Ovary (tissue), 7 donors: ENCODE measurements at regions not wholly inside any gene's neighbourhood (a gene's known extent, or its start where the extent isn't known, plus 50 kb on each side); places are given as distances from the start of the nearest gene placed in this dataset.
"Not testable (repeated sequence)": the region's sequence is repeated elsewhere in the genome, so short reads cannot be mapped to it uniquely, and the experiment has no call there.

Source experiments
- DNase-seq, 5 donors: peaks; one replicate each; pipeline ENCODE4 v3.0.0-alpha.2; 2019 to 2020
- H3K27ac ChIP-seq, 2 donors: fragments of 200-600 bp; one replicate each; pipeline versions ENCODE4 v1.5.1 to v1.8.0; 2019 to 2022
- H3K27me3 ChIP-seq: fragments of 200-600 bp; one replicate; pipeline ENCODE4 v1.8.0; 2022
- H3K36me3 ChIP-seq: fragments of 200-600 bp; sonication (generic); one replicate; pipeline ENCODE4 v1.5.1; 2019
- H3K4me1 ChIP-seq: one replicate; pipeline ENCODE4 v1.8.1; 2013; ENCODE audit warnings: mild to moderate bottlenecking, moderate library complexity; ENCODE audit not compliant: insufficient read depth
- H3K4me3 ChIP-seq: fragments of 200-600 bp; sonication (generic); one replicate; pipeline ENCODE4 v1.5.1; 2017
- H3K9me3 ChIP-seq, 2 donors: fragments of 200-600 bp in 1 of 2; sonication (generic) in 1 of 2; one replicate each; pipeline versions ENCODE4 v1.5.1 to v1.8.1; 2013 to 2019; ENCODE audit warnings: mild to moderate bottlenecking in 1 of 2, moderate library complexity in 1 of 2
- CTCF ChIP-seq, 3 donors: fragments of 450-650 bp in 2 of 3; fragments of 200-600 bp in 1 of 3; IDR thresholded peaks; one replicate each; pipeline versions ENCODE4 v1.5.1 to v1.8.0; 2016 to 2022; ENCODE audit warnings: antibody characterized with exemption in 3 of 3, mild to moderate bottlenecking in 1 of 3
- EP300 ChIP-seq: sonication (generic); formaldehyde crosslinking; IDR thresholded peaks from one replicate; pipeline ENCODE4 v1.6.1; 2017; ENCODE audit warnings: antibody characterized with exemption
- POLR2A ChIP-seq: fragments of 450-650 bp; IDR thresholded peaks from one replicate; pipeline ENCODE4 v1.6.1; 2017; ENCODE audit warnings: antibody characterized with exemption, mild to moderate bottlenecking, moderate library complexity
- WGBS, 3 donors: extraction: QIAGEN DNeasy Blood & Tissue Kit in 1 of 3; methylation state at CpG; one replicate each; pipeline versions ENCODE4 v1.1.5 to v1.1.7; 2013 to 2017; 5-methylcytosine and 5-hydroxymethylcytosine counted together
- intact Hi-C, 4 donors: fragments of 100-400 bp; cut with DNase I; formaldehyde crosslinking; loops; one replicate each; pipeline versions ENCODE4 v1.11.0 to v1.15.1; 2022 to 2023
- donor health status: DM: no; HTN: no; CAD: no; lungs with moderate emphysema.
- donor health status: DM: no; HTN: no; CAD: no.
- donor health status: Bipolar disorder and iron deficiency.
- donor health status: DM: no; HTN: no; CAD: no.
- donor health status: DM: yes; HTN: yes; CAD: no.

- H3K36me3 ChIP-seq, result no peaks in the 10 kb centered on the region
- intact Hi-C loops, result no loop called here
These were observed 85.3 kb upstream of the DLX6 start for GRCh38 chr7:96920064-96920463.

GRCh38 chr7:96920713-96921112 lies 84.6 kb upstream of the DLX6 start:
- TF ChIP-seq CTCF (IDR thresholded peaks at IDR 0.05) (no peak), POLR2A (no peak), EP300 (no peak)
- no peak overlapping the region for H3K4me3 ChIP-seq
- no peaks in the 10 kb centered on the region for H3K27me3 ChIP-seq
- H3K36me3 ChIP-seq, result no peaks in the 10 kb centered on the region
- H3K4me1 ChIP-seq, result no peaks in the 10 kb centered on the region
- WGBS, 3 donors, result 77 to 85% (median 82%) methylated on average over 1 of the region's 1 CpG
- H3K27ac ChIP-seq, result no peak overlapping the region
- no peak for DNase-seq
- no peaks in the 10 kb centered on the region for H3K9me3 ChIP-seq
- intact Hi-C loops, result no loop called here

More at GRCh38 chr7:96920064-96920463, 85.3 kb upstream of the DLX6 start:
- H3K4me1 ChIP-seq, result no peaks in the 10 kb centered on the region
- H3K27me3 ChIP-seq, result no peaks in the 10 kb centered on the region
- H3K9me3 ChIP-seq, result no peaks in the 10 kb centered on the region
- no peak overlapping the region for H3K4me3 ChIP-seq
- TF ChIP-seq CTCF (IDR thresholded peaks at IDR 0.05) (no peak), EP300 (no peak), POLR2A (no peak)
- no peak for DNase-seq
- no peak overlapping the region for H3K27ac ChIP-seq

GRCh38 chr7:96921231-96921630 lies 84.1 kb upstream of the DLX6 start:
- H3K27ac ChIP-seq, result no peak overlapping the region
- H3K36me3 ChIP-seq, result no peaks in the 10 kb centered on the region
- no peaks in the 10 kb centered on the region for H3K9me3 ChIP-seq
- intact Hi-C loops, result no loop called here
- no peaks in the 10 kb centered on the region for H3K4me1 ChIP-seq
- no peak for DNase-seq
- TF ChIP-seq CTCF (IDR thresholded peaks at IDR 0.05), result no peak
- TF ChIP-seq POLR2A, result no peak
- TF ChIP-seq EP300, result no peak
- 78 to 82% (median 79%) methylated on average over 5 of the region's 5 CpGs for WGBS, 3 donors
- H3K4me3 ChIP-seq, result no peak overlapping the region
- no peaks in the 10 kb centered on the region for H3K27me3 ChIP-seq

- intact Hi-C loops, result no loop called here
- TF ChIP-seq CTCF (IDR thresholded peaks at IDR 0.05) (no peak), POLR2A (no peak), EP300 (no peak)
- Histone ChIP-seq H3K27me3 (no peaks in the 10 kb centered on the region), H3K4me1 (no peaks in the 10 kb centered on the region), H3K27ac (no peak overlapping the region), H3K36me3 (no peaks in the 10 kb centered on the region), H3K9me3 (no peaks in the 10 kb centered on the region), H3K4me3 (no peak overlapping the region)
- 58 to 60% (median 60%) methylated on average over 3 of the region's 3 CpGs for WGBS, 3 donors
- no peak for DNase-seq
These were observed 83.6 kb upstream of the DLX6 start for GRCh38 chr7:96921771-96922170.

GRCh38 chr7:96923345-96923744 lies 82.0 kb upstream of the DLX6 start:
- DNase-seq, intact Hi-C loops, H3K36me3 ChIP-seq, H3K27ac ChIP-seq, H3K4me3 ChIP-seq, H3K4me1 ChIP-seq, H3K27me3 ChIP-seq, H3K9me3 ChIP-seq: not testable (repeated sequence)
